ENCODE measurements at regions not wholly inside any gene's neighbourhood (a gene's known extent, or its start where the extent isn't known, plus 50 kb on each side); places are given as distances from the start of the nearest gene placed in this dataset.

GRCh38 chr18:78727057-78727739 is 252.4 kb upstream of the SALL3 start:
- TF ChIP-seq POLR2A (IDR thresholded peaks at IDR 0.05): no peak
- no peak for TF ChIP-seq CTCF (IDR thresholded peaks at IDR 0.05 in 8 of 11, conservative IDR thresholded peaks at IDR 0.05 in 3 of 11)
- no peak for TF ChIP-seq POLR2AphosphoS5 (IDR thresholded peaks at IDR 0.05)

All from spleen (tissue), 7 donors.